ENCODE measurements at regions not wholly inside any gene's neighbourhood (a gene's known extent, or its start where the extent isn't known, plus 50 kb on each side); places are given as distances from the start of the nearest gene placed in this dataset.
A peak's percentile ranks its signal among the peaks of the same experiment; 100 is the strongest.

- H3K4me3 ChIP-seq (ENCODE audit: low read depth, low read length) = no peak overlapping the region
- DNase-seq (ENCODE audit: low read depth) = no peak
- no peak for TF ChIP-seq CTCF (IDR thresholded peaks at IDR 0.05; ENCODE audit: insufficient read depth, low read depth, low read length)
These were observed 131.8 kb upstream of the HABP2 start for GRCh38 chr10:113420733-113421675.

DNA sequence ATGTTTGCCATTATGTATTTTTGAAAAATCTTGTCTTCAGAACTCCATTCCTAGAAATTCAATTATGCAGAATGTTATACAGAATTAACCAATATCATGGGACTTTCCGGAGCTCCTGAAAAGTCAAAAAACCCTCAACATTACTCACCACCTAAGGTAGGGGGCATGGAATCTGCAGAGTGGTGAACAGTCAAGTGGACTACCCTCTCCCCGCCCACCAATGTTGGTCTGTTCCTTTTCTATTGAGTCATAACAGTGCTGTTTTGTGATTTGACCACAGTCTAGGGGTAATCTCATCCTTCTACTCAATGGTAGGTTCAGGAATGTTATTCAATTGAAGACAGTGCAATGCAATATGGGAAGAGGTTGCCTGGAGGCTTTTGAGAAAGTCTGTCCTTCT, 130.5 kb upstream of the HABP2 start:
- no peak for DNase-seq (ENCODE audit: low read depth)
- TF ChIP-seq CTCF (IDR thresholded peaks at IDR 0.05; ENCODE audit: insufficient read depth, low read depth, low read length) = no peak
- no peak overlapping the region for H3K4me3 ChIP-seq (ENCODE audit: low read depth, low read length)

GRCh38 chr10:113423981-113424721, 128.7 kb upstream of the HABP2 start:
- H3K4me3 ChIP-seq (ENCODE audit: low read depth, low read length) = no peak overlapping the region
- DNase-seq (ENCODE audit: low read depth) = peak; percentile 22
- TF ChIP-seq CTCF (IDR thresholded peaks at IDR 0.05; ENCODE audit: insufficient read depth, low read depth, low read length) = no peak

DNA sequence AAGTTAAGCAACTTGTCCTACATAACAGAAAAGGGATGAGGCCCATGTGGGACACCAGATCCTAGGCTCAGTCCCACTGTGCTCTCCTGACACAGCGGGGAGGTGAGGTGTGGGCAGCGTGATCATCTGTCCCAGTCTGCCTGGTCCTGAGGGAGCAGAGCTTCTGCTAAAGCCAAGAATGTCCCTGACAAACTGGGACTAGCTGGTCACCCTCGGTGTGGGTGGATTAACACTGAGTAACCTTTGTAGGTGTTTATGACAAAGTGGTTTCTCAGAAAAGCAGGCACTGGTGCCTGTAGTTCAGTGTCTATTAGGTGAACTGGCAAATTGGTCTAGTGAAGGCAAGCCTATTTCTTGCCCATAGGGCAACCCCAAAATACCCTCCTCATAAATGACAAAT, 127.8 kb upstream of the HABP2 start:
- H3K4me3 ChIP-seq (ENCODE audit: low read depth, low read length) = no peak overlapping the region
- no peak for DNase-seq (ENCODE audit: low read depth)
- TF ChIP-seq CTCF (IDR thresholded peaks at IDR 0.05; ENCODE audit: insufficient read depth, low read depth, low read length) = no peak

GRCh38 chr10:113425541-113425951, 127.3 kb upstream of the HABP2 start:
- peak; percentile 55 for DNase-seq (ENCODE audit: low read depth)
- H3K4me3 ChIP-seq (ENCODE audit: low read depth, low read length) = no peak overlapping the region
- TF ChIP-seq CTCF (IDR thresholded peaks at IDR 0.05; ENCODE audit: insufficient read depth, low read depth, low read length) = no peak

DNA sequence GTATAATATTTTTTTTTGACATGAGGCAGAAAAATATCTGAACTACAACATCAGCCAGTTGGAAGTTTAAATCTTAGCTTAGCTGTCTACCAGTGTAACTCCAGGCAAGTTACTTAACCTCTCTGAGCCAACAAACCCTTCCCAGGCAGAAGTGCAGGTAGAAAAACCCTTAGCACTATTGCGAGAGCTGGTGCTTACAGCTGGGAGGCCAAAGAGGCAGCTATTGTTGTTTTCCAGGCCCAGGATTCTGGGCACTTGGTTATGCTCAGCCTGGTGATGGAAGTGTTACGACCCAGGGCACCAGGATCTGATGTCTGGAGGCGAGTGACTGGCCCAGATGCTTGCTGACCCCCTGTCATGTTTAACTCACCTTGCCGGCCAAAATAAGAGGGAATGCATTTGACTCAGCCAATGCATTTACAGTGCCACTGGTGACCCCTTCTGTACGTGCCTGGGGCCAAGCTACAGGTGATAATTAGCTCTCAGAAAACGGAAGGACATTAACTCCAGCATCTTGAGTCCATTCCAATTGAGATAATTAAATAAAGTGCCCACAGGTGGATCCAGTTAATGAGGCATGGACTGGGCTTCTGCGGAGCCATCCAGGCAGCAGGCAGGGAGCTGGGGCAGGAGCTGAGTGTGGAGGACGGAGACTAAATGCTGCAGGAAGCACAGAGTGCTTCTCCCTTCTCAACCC, 126.5 kb upstream of the HABP2 start:
- no peak for TF ChIP-seq CTCF (IDR thresholded peaks at IDR 0.05; ENCODE audit: insufficient read depth, low read depth, low read length)
- H3K4me3 ChIP-seq (ENCODE audit: low read depth, low read length) = no peak overlapping the region
- no peak for DNase-seq (ENCODE audit: low read depth)

Measured in fibroblast of villous mesenchyme (primary cell).